ENCODE measurements at regions not wholly inside any gene's neighbourhood (a gene's known extent, or its start where the extent isn't known, plus 50 kb on each side); places are given as distances from the start of the nearest gene placed in this dataset.

- no peak for TF ChIP-seq POLR2A (IDR thresholded peaks at IDR 0.05)
- no peak for TF ChIP-seq POLR2AphosphoS5 (IDR thresholded peaks at IDR 0.05)
- TF ChIP-seq CTCF (IDR thresholded peaks at IDR 0.05), result no peak
Observed at GRCh38 chr5:32520356-32520755, 65.0 kb upstream of the SUB1 start.
